Left colon (tissue), 2 donors: ENCODE measurements at regions not wholly inside any gene's neighbourhood (a gene's known extent, or its start where the extent isn't known, plus 50 kb on each side); places are given as distances from the start of the nearest gene placed in this dataset.
"Not testable (repeated sequence)": the region's sequence is repeated elsewhere in the genome, so short reads cannot be mapped to it uniquely, and the experiment has no call there.

ENCODE experiments used
- ATAC-seq: fragments of 200-7000 bp; cut with Tn5 transposase; one replicate; pipeline ENCODE4 v1.9.1; 2020; ENCODE audit warnings: mild to moderate bottlenecking, moderate library complexity
- DNase-seq, 2 donors: peaks; one replicate each; pipeline ENCODE4 v3.0.0-alpha.2; 2020
- intact Hi-C, 2 donors: fragments of 100-400 bp; cut with DNase I in 1 of 2; cut with micrococcal nuclease in 1 of 2; formaldehyde crosslinking; loops; one replicate each; pipeline versions ENCODE4 v1.11.2 to v1.14.0; 2022; cut with DNase I, micrococcal nuclease
- donor health status: DM: no; HTN: no; CAD: no.
- donor health status: DM: yes; HTN: yes; CAD: no.

- ATAC-seq (no peak), DNase-seq (no peak)
- intact Hi-C loops = no loop called here
Observed at GRCh38 chr1:204773246-204773645, 87.7 kb upstream of the LRRN2 start.

- intact Hi-C loops = no loop called here
- ATAC-seq (no peak), DNase-seq (no peak)
Observed at GRCh38 chr1:204775546-204775945, 90.0 kb upstream of the LRRN2 start.

GRCh38 chr1:204777591-204777990 lies 92.1 kb upstream of the LRRN2 start:
- intact Hi-C loops = no loop called here
- DNase-seq (no peak), ATAC-seq (no peak)

- DNase-seq (no peak), ATAC-seq (peak; percentile 87)
- intact Hi-C loops = no loop called here
Observed at GRCh38 chr1:204780630-204781029, 90.0 kb upstream of the NFASC start.

- intact Hi-C loops = no loop called here
- DNase-seq (no peak), ATAC-seq (no peak)
Observed at GRCh38 chr1:204782118-204782700, 88.5 kb upstream of the NFASC start.

- DNase-seq, ATAC-seq, intact Hi-C loops: not testable (repeated sequence)
Observed at GRCh38 chr1:204785023-204785422, 85.6 kb upstream of the NFASC start.

GRCh38 chr1:204788470-204788869 lies 82.2 kb upstream of the NFASC start:
- DNase-seq (no peak), ATAC-seq (no peak)
- intact Hi-C loops = no loop called here

- intact Hi-C loops = no loop called here
- ATAC-seq (peak; percentile 69), DNase-seq (peak; percentile 62 to 89)
Observed at GRCh38 chr1:204791453-204792353, 79.0 kb upstream of the NFASC start.

GRCh38 chr1:204792354-204792692 lies 78.3 kb upstream of the NFASC start:
- no peak for ATAC-seq
- DNase-seq = no peak
- intact Hi-C loops = no loop called here

- DNase-seq (no peak), ATAC-seq (no peak)
- intact Hi-C loops = no loop called here
Observed at GRCh38 chr1:204793259-204793914, 77.3 kb upstream of the NFASC start.

- intact Hi-C loops, DNase-seq, ATAC-seq: not testable (repeated sequence)
Observed at GRCh38 chr1:204796886-204797285, 73.8 kb upstream of the NFASC start.

- DNase-seq (no peak), ATAC-seq (no peak)
- intact Hi-C loops = no loop called here
Observed at GRCh38 chr1:204797401-204797800, 73.3 kb upstream of the NFASC start.

GRCh38 chr1:204799630-204800029 lies 71.0 kb upstream of the NFASC start:
- intact Hi-C loops = no loop called here
- no peak for DNase-seq
- ATAC-seq = no peak

GRCh38 chr1:204801211-204801610 lies 69.5 kb upstream of the NFASC start:
- DNase-seq (no peak), ATAC-seq (no peak)
- intact Hi-C loops = no loop called here

GRCh38 chr1:204802401-204803175 lies 68.1 kb upstream of the NFASC start:
- ATAC-seq (no peak), DNase-seq (no peak)
- intact Hi-C loops = no loop called here

- intact Hi-C loops = no loop called here
- no peak for DNase-seq
Observed at GRCh38 chr1:204803607-204804006, 67.1 kb upstream of the NFASC start.

GRCh38 chr1:204806943-204807687 lies 63.5 kb upstream of the NFASC start:
- intact Hi-C loops = loop anchor here in 1 of 2 donors (5.0 kb wide), 2 partner anchors 135 to 240 kb away; no protein-coding TSS in a partner anchor
- ATAC-seq = peak; percentile 86

More at GRCh38 chr1:204803607-204804006, 67.1 kb upstream of the NFASC start:
- ATAC-seq = no peak

GRCh38 chr1:204809488-204809887 lies 61.2 kb upstream of the NFASC start:
- no peak for DNase-seq
- peak; percentile 71 for ATAC-seq
- intact Hi-C loops = loop anchor here in 1 of 2 donors (5.0 kb wide), 2 partner anchors 133 to 242 kb away; no protein-coding TSS in a partner anchor

More at GRCh38 chr1:204806943-204807687, 63.5 kb upstream of the NFASC start:
- DNase-seq = peak; percentile 74 to 87
